22Rv1 (cell line): ENCODE measurements at regions not wholly inside any gene's neighbourhood (a gene's known extent, or its start where the extent isn't known, plus 50 kb on each side); places are given as distances from the start of the nearest gene placed in this dataset.

ENCODE experiments used
- ZFX ChIP-seq: fragments of 450-650 bp; IDR thresholded peaks from 2 replicates; pipeline ENCODE4 v1.6.1; 2017; ENCODE audit warnings: antibody characterized with exemption, borderline replicate concordance
- TF ChIP-seq, protein P1 (sequence below): fragments of 450-650 bp; IDR thresholded peaks from 2 replicates; pipeline ENCODE4 v1.5.1; 2017; ENCODE audit warnings: mild to moderate bottlenecking

- TF ChIP-seq, protein P1, sequence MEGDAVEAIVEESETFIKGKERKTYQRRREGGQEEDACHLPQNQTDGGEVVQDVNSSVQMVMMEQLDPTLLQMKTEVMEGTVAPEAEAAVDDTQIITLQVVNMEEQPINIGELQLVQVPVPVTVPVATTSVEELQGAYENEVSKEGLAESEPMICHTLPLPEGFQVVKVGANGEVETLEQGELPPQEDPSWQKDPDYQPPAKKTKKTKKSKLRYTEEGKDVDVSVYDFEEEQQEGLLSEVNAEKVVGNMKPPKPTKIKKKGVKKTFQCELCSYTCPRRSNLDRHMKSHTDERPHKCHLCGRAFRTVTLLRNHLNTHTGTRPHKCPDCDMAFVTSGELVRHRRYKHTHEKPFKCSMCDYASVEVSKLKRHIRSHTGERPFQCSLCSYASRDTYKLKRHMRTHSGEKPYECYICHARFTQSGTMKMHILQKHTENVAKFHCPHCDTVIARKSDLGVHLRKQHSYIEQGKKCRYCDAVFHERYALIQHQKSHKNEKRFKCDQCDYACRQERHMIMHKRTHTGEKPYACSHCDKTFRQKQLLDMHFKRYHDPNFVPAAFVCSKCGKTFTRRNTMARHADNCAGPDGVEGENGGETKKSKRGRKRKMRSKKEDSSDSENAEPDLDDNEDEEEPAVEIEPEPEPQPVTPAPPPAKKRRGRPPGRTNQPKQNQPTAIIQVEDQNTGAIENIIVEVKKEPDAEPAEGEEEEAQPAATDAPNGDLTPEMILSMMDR = no peak
- TF ChIP-seq ZFX = no peak
Observed at GRCh38 chr6:74134327-74134726, 438.3 kb downstream of the CD109 start.
